PC-3 (cell line): ENCODE measurements at regions not wholly inside any gene's neighbourhood (a gene's known extent, or its start where the extent isn't known, plus 50 kb on each side); places are given as distances from the start of the nearest gene placed in this dataset.

Experiments
- EZH2 ChIP-seq: fragments of 300-600 bp; sonication (generic); IDR thresholded peaks from one replicate; pipeline ENCODE4 v1.6.1; 2017; ENCODE audit warnings: antibody characterized with exemption, mild to moderate bottlenecking, low read length; ENCODE audit not compliant: unreplicated experiment
- EZH2phosphoT487 ChIP-seq: fragments of 300-600 bp; sonication (generic); IDR thresholded peaks from 2 replicates; pipeline ENCODE4 v1.6.1; 2018; ENCODE audit warnings: mild to moderate bottlenecking, antibody characterized with exemption, low read length, borderline replicate concordance
- TF ChIP-seq, protein P1 (sequence below): fragments of 300-600 bp; sonication (generic); conservative IDR thresholded peaks from 2 replicates; pipeline ENCODE4 v1.5.1; 2017; ENCODE audit warnings: antibody characterized with exemption, low read depth, mild to moderate bottlenecking, low read length

DNA sequence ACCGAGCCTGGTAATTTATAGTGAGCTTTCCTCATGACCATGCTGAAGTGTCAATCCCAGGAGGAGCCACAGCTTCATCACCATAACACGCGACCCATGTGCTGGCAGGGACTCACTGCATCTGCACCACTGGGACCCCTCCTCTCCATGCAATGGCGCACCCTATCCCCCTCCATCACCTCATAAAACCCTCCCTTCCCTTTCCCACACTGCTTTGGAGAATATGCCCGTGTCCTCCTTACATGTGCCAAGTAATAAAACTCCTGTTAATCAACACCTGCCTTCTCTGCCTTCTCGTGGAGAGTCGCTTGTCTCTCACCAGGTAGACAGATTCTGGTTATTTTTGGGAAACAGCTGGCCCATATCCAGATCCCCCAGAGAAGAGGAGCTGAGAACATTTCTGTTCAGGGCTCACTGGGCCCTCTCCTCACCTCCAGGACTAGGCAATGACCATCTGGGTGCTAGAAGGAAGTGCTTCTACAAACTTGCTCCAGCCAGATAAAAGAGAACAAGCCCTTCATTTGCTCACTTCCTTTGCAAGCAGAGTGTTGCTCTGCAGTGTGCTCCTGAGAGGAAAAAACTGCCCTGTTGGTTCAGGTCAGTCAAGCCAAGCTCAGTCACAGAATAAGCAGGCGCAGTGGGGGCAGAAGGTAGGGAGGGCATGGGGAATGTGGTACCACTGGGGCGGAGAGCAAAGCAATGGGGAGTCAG lies 894.3 kb downstream of the UQCRFS1 start:
- TF ChIP-seq EZH2 (no peak), EZH2phosphoT487 (no peak)
- TF ChIP-seq, protein P1, sequence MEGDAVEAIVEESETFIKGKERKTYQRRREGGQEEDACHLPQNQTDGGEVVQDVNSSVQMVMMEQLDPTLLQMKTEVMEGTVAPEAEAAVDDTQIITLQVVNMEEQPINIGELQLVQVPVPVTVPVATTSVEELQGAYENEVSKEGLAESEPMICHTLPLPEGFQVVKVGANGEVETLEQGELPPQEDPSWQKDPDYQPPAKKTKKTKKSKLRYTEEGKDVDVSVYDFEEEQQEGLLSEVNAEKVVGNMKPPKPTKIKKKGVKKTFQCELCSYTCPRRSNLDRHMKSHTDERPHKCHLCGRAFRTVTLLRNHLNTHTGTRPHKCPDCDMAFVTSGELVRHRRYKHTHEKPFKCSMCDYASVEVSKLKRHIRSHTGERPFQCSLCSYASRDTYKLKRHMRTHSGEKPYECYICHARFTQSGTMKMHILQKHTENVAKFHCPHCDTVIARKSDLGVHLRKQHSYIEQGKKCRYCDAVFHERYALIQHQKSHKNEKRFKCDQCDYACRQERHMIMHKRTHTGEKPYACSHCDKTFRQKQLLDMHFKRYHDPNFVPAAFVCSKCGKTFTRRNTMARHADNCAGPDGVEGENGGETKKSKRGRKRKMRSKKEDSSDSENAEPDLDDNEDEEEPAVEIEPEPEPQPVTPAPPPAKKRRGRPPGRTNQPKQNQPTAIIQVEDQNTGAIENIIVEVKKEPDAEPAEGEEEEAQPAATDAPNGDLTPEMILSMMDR = no peak
